NCI-H146 (cell line): ENCODE measurements at regions not wholly inside any gene's neighbourhood (a gene's known extent, or its start where the extent isn't known, plus 50 kb on each side); places are given as distances from the start of the nearest gene placed in this dataset.
A peak's percentile ranks its signal among the peaks of the same experiment; 100 is the strongest.
"Not testable (repeated sequence)": the region's sequence is repeated elsewhere in the genome, so short reads cannot be mapped to it uniquely, and the experiment has no call there.

ENCODE experiments used
- DNase-seq: peaks from one replicate; lab custom pipeline; 2025; lab: John Stamatoyannopoulos, UW

DNA sequence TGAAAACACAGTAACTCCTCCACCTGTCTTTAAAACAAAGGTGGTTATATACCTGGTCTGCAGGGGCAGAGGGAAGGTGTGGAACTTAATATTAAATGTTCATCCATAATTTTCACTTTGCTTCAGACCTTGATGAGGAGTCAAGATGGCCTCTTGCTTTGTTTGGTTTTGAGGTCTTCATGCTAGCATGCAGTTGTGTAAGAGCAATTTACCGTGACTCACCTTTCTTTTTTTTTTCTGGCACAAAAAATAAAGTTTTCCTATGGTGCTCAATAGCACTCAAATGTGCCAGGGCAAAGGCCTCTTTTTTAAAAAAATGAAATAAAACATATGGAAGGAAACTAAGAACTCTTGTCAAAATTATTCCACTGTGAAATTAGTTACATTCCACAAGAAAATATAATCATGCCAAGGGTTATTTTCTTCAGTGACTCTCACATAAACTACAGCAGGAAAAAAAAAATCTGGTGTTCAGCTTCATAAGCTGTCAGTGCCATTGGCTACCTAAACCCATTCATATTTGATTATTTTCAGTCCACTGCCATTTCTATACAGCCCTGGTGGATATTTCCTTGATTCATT is 128.2 kb downstream of the SLC7A11 start:
- no peak for DNase-seq

DNA sequence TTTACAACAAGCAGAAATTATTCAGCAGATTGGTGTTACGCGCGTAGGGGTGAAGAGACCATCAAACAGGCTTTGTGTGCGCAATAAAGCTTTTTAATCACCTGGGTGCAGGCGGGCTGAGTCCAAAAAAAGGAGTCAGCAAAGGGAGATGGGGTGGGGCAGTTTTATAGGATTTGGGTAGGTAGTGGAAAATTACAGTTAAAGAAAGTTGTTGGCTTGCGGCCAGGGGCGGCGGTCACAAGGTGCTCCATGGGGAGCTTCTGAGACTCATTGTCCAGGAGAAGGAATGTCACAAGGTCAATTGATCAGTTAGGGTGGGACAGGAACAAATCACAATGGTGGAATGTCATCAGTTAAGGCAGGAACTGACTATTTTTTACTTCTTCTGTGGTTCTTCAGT is 129.3 kb downstream of the SLC7A11 start:
- not testable (repeated sequence) for DNase-seq

DNA sequence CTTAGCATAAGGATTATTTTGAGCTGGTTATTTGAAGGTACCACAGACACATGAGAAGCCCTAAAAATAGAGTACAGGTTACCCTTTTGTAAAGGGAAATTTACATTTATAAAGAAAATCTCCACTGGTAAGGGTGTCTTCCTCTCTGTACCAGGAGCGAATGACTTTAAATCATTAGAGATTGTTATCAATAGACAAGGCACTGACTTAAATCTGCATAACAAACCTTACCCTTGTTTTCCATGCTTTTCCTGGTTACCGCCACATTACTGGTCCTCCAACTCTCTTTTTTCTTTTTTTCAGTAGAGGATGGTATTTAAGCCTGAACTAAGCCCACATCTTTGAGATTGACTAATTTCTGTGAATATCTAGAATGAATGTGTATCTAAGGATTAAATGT is 129.8 kb downstream of the SLC7A11 start:
- DNase-seq: no peak

- no peak for DNase-seq
Measured at GRCh38 chr4:138111462-138112000, 130.6 kb downstream of the SLC7A11 start.

DNA sequence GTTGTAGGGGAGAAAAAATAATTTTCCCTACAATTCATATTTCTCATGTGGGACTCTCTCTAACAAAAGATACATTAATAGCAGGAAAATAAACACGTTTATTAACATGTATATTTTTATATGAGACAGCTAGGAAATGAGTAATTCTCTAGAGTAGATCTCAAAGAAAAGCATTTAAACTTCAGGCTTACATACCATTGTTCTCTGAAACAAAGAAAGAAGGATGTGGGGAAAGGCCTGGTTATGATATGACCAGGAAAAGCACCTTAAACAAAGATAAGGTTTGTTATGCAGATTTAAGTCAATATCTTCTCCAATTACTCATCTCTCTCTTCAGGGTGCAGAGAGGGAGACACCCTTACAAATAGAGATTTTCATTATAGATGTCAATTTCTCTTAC is 131.3 kb downstream of the SLC7A11 start:
- peak; percentile 4 for DNase-seq

DNA sequence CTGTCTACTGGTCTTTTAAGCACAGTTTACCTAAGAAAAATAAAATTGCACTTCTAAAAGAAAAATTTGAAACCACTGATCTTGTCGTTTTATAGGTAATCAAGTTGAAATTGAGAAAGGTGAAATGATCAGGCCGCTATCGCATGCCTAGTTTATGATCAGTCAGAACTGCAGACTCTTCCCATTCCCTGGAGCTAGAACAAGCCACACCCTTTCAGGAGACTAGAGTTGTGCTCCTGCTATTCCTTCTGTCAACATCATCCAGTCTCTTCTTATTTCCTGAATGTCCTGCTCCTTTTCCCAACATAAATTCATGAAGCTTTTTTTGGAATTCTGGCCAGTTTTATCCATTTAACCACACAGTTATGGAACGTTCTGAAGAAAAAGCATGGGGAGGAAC is 135.1 kb downstream of the SLC7A11 start:
- DNase-seq: no peak

GRCh38 chr4:138105331-138105730 is 136.8 kb downstream of the SLC7A11 start:
- no peak for DNase-seq

- DNase-seq: no peak
Measured at GRCh38 chr4:138104284-138104680, 137.9 kb downstream of the SLC7A11 start.

DNA sequence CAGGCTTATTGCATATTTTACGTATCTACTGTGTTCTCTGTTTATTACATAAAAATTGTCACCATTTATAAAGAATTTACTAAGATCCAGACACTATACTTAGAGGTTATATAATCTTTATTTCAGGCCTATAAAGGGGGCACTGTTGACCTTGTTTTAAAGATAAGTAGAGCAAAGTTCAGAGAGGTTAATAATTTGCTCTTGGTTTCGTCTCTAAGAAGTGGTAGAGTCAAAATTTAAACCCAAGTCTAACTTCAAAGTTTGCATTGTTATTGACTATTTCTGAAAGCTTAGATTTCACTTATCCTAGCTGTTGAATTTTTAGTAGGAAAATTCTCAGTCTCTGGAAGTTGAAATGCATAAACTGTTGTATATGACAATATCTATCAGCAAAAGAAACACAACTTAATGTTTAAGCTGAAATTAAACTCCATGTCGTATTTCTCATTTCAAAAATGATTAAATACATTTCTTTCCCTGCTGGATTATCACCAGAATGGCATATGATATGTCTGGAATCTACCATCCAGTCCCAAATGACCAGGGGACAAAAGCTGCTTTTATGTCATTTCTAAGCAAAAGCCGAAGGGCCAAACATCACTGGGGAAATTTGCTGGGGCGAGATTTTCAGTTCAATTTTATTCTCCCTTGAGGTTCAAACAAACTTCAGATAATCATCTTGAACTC is 138.4 kb downstream of the SLC7A11 start:
- DNase-seq: no peak

- DNase-seq: no peak
Measured at GRCh38 chr4:138099385-138099784, 142.8 kb downstream of the SLC7A11 start.

DNA sequence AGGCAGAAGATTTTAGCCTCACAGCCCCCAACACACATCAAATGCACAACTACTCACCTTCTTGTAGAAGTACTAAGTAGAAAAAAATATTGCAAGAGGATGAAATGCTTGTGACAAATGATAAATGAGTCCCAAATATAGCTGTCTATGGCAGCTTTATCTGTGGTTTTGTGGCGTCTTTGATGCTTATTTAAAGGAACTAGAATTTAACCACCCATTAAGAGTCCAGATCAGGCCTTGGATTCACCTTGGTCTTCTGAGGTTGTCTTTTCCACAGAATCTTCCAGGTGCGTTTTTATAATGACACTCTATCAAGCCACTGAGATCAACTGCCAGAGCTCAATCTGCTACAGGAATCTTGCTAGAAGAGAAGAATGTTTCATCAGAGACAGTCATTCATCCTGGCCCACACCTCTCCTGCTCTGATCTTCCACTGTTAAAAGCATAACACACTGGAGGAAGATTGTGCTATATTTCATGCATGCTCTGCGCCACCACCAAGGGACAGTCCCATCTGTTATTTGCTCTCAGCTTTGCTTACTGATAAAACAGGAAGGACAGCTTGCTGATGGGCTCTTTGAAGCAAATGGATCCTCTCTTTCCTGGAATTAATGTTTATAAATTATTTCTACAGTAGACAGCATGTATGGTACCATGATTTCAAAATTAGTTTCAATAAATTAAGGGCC is 144.1 kb downstream of the SLC7A11 start:
- DNase-seq: no peak

GRCh38 chr4:138096384-138097062 is 145.6 kb downstream of the SLC7A11 start:
- no peak for DNase-seq

DNA sequence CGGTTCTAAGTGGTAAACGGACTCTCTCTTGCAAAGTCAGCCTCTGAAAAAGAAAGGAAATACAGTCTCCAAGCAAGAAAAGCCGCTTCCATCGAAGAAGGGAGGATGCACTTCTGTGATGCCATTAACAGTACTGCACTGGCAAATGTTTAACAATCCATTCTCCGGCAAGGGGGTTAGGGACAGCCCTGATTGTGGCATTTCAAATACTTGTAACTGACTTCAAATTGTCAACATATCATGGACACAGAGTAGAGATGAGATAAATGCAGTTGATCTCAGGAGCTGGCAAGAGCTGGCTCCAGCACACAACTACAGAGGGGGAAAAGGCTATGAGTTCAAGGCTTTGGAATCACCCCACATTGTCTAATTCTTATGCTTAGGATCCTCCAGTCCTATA is 146.8 kb downstream of the SLC7A11 start:
- DNase-seq: no peak

GRCh38 chr4:138092060-138092459 is 150.1 kb downstream of the SLC7A11 start:
- peak; percentile 1 for DNase-seq

GRCh38 chr4:138090918-138091676 is 151.1 kb downstream of the SLC7A11 start:
- no peak for DNase-seq

DNA sequence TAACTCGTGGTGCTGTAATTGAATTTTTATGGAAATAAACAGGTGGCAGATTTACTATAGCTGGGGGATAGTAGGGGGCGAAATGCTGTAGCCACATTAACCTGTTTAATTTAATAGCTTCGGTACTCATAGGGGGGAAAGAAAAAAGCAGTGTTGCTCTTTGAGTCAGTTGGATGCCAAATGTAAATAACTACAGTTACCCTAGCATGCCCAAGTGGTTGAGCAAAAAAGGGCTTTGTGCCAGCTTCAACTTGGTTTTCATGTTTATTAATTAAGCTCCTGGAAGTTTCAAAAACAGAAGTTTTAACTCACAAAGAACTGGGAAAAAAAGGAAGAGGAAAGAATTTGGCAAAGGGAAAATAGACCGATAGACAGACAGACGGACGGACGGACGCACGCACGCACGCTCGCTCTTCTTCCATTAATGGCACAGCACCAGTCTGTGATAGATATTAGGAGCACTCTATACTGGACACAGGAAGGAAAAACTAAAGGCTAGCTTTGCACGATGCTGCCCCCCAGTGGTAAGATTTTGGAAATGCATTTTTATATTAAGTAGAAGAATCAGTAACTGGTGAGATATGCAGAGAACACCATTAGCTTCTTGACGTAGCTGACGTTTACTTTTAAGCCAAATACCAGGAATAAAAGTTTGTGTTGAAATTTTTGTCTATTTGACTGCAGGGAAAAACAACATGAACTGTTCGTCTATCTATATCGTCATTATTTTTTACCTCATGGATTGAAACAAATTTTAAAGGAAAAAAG is 151.8 kb downstream of the SLC7A11 start:
- DNase-seq: peak; percentile 76

DNA sequence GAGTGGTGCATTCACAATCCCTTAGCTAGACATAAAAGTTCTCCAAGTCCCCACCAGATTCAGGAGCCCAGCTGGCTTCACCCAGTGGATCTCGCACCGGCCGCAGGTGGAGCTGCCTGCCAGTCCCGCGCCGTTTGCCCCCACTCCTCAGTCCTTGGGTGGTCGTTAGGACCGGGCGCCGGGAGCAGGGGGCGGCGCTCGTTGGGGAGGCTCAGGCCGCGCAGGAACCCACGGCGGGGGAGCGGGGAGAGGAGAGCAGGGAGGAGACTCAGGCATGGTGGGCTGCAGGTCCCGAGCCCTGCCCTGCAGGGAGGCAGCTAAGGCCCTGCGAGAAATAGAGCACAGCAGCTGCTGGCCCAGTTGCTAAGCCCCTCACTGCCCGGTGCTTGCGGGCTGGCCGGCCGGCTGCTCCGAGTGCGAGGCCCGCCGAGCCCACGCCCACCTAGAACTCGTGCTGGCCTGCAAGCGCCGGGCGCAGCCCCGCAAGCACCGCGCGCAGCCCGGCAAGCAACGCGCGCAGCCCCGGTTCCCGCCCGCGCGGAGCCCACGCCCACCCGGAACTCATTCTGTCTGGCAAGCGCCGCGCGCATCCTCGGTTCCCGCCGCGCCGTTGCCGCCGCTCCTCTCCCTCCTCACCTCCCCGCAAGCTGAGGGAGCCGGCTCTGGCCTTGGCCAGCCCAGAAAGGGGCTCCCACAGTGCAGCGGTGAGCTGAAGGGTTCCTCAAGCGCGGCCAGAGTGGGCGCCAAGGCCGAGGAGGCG is 153.5 kb downstream of the SLC7A11 start:
- no peak for DNase-seq

GRCh38 chr4:138087066-138087719 is 155.0 kb downstream of the SLC7A11 start:
- DNase-seq: no peak

DNA sequence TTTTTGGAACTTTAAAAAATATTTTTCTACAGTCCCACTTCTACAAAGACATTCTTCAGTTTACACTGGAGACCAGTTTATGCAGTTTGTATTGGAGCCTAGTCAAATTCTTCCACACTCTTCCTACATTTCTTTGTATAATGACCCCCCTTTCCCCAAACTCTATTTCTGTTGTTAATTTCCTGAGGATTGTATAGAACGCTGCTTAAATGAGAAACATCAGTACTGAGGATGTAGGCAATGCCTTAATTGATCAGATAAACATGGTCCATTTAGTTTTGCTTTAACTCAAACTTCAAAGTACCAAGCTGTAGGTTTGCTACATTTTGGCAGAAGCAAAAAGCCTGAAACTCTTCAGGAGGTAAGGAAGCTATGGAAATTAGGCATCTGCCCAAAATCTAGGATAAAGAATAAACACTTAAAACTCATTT is 155.5 kb downstream of the SLC7A11 start:
- no peak for DNase-seq
